HCT116 (cell line): ENCODE measurements at regions not wholly inside any gene's neighbourhood (a gene's known extent, or its start where the extent isn't known, plus 50 kb on each side); places are given as distances from the start of the nearest gene placed in this dataset.

Experiments used
- ATAC-seq: fragments of 200-7000 bp; cut with Tn5 transposase; 2 replicates; pipeline ENCODE4 v1.9.1; 2020; ENCODE audit warnings: mild to moderate bottlenecking, moderate library complexity
- BruUV-seq: library from RNA; stranded (reverse); fragments of 400-500 nt; replicated peaks from 2 replicates; lab custom pipeline; 2021; lab: Mats Ljungman, UMichigan
- CTCF ChIA-PET: fragments of 300-600 bp; sonication (Branson Sonifier 250); formaldehyde crosslinking; loops from one replicate; lab custom pipeline; 2021; ENCODE audit warnings: antibody characterized with exemption; lab: Charles Lee
- POLR2A ChIA-PET: fragments of 300-600, 350-600 bp; sonication (Branson Sonifier 250); formaldehyde crosslinking; loops from one replicate; lab custom pipeline; 2021; ENCODE audit warnings: antibody characterized with exemption; lab: Charles Lee
- RAD21 ChIA-PET, 2 experiments: fragments of 300-600 bp; sonication (Branson Sonifier 250); formaldehyde crosslinking; loops; one replicate each; lab custom pipeline; 2023; ENCODE audit warnings: low total read pairs in 2 of 2; ENCODE audit not compliant: uncharacterized antibody in 2 of 2, unreplicated experiment in 2 of 2, low non-redundant PET in 1 of 2; lab: Charles Lee
- DNase-seq: peaks from one replicate; pipeline ENCODE4 v3.0.0-alpha.2; 2010; ENCODE audit warnings: low read depth, low spot score
- H2AFZ ChIP-seq: fragments of 200-600 bp; shearing (Covaris generic), sonication (generic); 2 replicates; pipeline ENCODE4 v1.6.1; 2017; ENCODE audit warnings: low read depth, mixed run types, mixed read lengths, antibody characterized with exemption, low read length; ENCODE audit not compliant: poor library complexity, severe bottlenecking
- H3K27ac ChIP-seq: 2 replicates; pipeline ENCODE4 v1.5.1; 2012; ENCODE audit warnings: low read depth, low read length
- H3K27me3 ChIP-seq: fragments of 200-600 bp; sonication (generic); 2 replicates; pipeline ENCODE4 v1.6.1; 2016; ENCODE audit warnings: mixed run types, low read length, mixed read lengths; ENCODE audit not compliant: insufficient read depth
- H3K36me3 ChIP-seq, 2 experiments: fragments of 200-500 bp in 1 of 2; fragments of 200-600 bp in 1 of 2; sonication (Bioruptor generic) in 1 of 2; sonication (generic) in 1 of 2; 2 replicates each; pipeline versions ENCODE4 v1.5.1 to v1.6.1; 2014 to 2016; ENCODE audit warnings: low read length in 2 of 2, inconsistent platforms in 1 of 2, mixed read lengths in 1 of 2, mixed run types in 1 of 2; ENCODE audit not compliant: insufficient read depth in 2 of 2, control insufficient read depth in 1 of 2
- H3K4me1 ChIP-seq, 2 experiments: fragments of 200-600 bp in 1 of 2; sonication (generic) in 1 of 2; 2 replicates each; pipeline versions ENCODE4 v1.5.1 to v1.6.1; 2012 to 2017; ENCODE audit warnings: low read length in 2 of 2, inconsistent platforms in 1 of 2, mild to moderate bottlenecking in 1 of 2, mixed read lengths in 1 of 2, mixed run types in 1 of 2, moderate library complexity in 1 of 2; ENCODE audit not compliant: insufficient read depth in 2 of 2, control insufficient read depth in 1 of 2
- H3K4me2 ChIP-seq: fragments of 200-600 bp; sonication (generic); 2 replicates; pipeline ENCODE4 v1.6.1; 2017; ENCODE audit warnings: mixed run types, low read length, mixed read lengths
- H3K4me3 ChIP-seq, 2 experiments: fragments of 200-600 bp in 1 of 2; sonication (generic) in 1 of 2; replicated peaks in 1 of 2; 2 replicates each; pipeline ENCODE4 v1.5.1; 2011 to 2016; ENCODE audit warnings: low read length in 2 of 2, control low read depth in 1 of 2, low read depth in 1 of 2, mild to moderate bottlenecking in 1 of 2, mixed read lengths in 1 of 2, mixed run types in 1 of 2
- H3K79me2 ChIP-seq: fragments of 200-600 bp; sonication (generic); 2 replicates; pipeline ENCODE4 v1.6.1; 2017; ENCODE audit warnings: mild to moderate bottlenecking, mixed run types, low read length, moderate library complexity, mixed read lengths; ENCODE audit not compliant: insufficient read depth
- H3K9ac ChIP-seq: fragments of 200-600 bp; sonication (generic); 2 replicates; pipeline ENCODE4 v1.6.1; 2016; ENCODE audit warnings: low read length, mixed read lengths
- H3K9me2 ChIP-seq: fragments of 200-600 bp; sonication (generic), shearing (Covaris generic); 2 replicates; pipeline ENCODE4 v1.6.1; 2017; ENCODE audit warnings: mixed run types, mild to moderate bottlenecking, moderate library complexity; ENCODE audit not compliant: insufficient read depth
- H3K9me3 ChIP-seq, 2 experiments: fragments of 200-500 bp in 1 of 2; fragments of 200-600 bp in 1 of 2; sonication (Bioruptor generic) in 1 of 2; sonication (generic) in 1 of 2; 2 replicates each; pipeline ENCODE4 v1.6.1; 2014 to 2017; ENCODE audit warnings: low read length in 2 of 2, mixed read lengths in 2 of 2, inconsistent platforms in 1 of 2, low read depth in 1 of 2, mild to moderate bottlenecking in 1 of 2, mixed run types in 1 of 2, moderate library complexity in 1 of 2; ENCODE audit not compliant: control insufficient read depth in 1 of 2, insufficient read depth in 1 of 2
- H4K20me1 ChIP-seq: fragments of 200-600 bp; sonication (generic), shearing (Covaris generic); 2 replicates; pipeline ENCODE4 v1.6.1; 2017; ENCODE audit warnings: mixed run types, mild to moderate bottlenecking, moderate library complexity; ENCODE audit not compliant: insufficient read depth
- CEBPB ChIP-seq: IDR thresholded peaks from 2 replicates; pipeline ENCODE4 v1.6.1; 2012; ENCODE audit warnings: low read depth
- EZH2phosphoT487 ChIP-seq: fragments of 200-600 bp; IDR thresholded peaks from 2 replicates; pipeline ENCODE4 v1.6.1; 2018; ENCODE audit warnings: antibody characterized with exemption, borderline replicate concordance
- FOSL1 ChIP-seq: IDR thresholded peaks from 2 replicates; pipeline ENCODE4 v1.6.1; 2012; ENCODE audit warnings: low read depth
- RAD21 ChIP-seq: IDR thresholded peaks from 2 replicates; pipeline ENCODE4 v1.6.1; 2012; ENCODE audit warnings: low read depth, mild to moderate bottlenecking
- SRF ChIP-seq: IDR thresholded peaks from 2 replicates; pipeline ENCODE4 v1.6.1; 2012; ENCODE audit warnings: low read depth
- YY1 ChIP-seq: IDR thresholded peaks from 2 replicates; pipeline ENCODE4 v1.6.1; 2011; ENCODE audit warnings: low read length, low read depth, moderate library complexity, mild to moderate bottlenecking; ENCODE audit not compliant: insufficient replicate concordance; ENCODE audit errors: extremely low read depth
- ZNF274 ChIP-seq: fragments of 200-500 bp; sonication (Bioruptor generic); IDR thresholded peaks from 2 replicates; pipeline ENCODE4 v1.6.1; 2014; ENCODE audit warnings: mild to moderate bottlenecking, low read depth, low read length, inconsistent platforms
- intact Hi-C: fragments of 100-400 bp; cut with micrococcal nuclease; formaldehyde crosslinking; loops from 2 replicates; pipeline ENCODE4 v1.10.0; 2022
- TF ChIP-seq, protein P1 (sequence below): IDR thresholded peaks from 2 replicates; pipeline ENCODE4 v1.6.1; 2011; ENCODE audit warnings: mild to moderate bottlenecking, low read length, moderate library complexity; ENCODE audit not compliant: insufficient replicate concordance; ENCODE audit errors: extremely low read depth
- TF ChIP-seq, protein P2 (sequence below): IDR thresholded peaks from 2 replicates; pipeline ENCODE4 v1.6.1; 2012; ENCODE audit warnings: low read depth

DNA sequence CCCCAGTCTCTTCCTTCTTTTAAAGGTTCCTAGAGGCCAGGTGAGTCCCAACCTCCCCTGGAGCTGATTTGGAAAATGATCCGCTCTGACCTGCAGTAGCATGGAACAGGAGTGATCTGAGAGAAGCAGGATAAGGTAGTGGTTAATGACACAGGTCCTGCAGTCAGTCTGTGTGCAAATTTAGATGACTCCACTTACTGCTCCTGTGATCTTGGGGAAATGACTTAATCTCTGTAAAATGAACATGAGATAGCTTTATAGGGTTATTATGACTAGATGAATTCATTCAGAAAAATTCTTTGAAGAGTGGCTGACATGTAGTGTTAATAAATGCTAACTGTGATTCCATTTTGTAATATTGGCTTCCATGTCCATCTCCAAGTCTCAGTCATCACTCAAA is 374.9 kb upstream of the CAMK1G start (continued):
- TF ChIP-seq, protein P1, sequence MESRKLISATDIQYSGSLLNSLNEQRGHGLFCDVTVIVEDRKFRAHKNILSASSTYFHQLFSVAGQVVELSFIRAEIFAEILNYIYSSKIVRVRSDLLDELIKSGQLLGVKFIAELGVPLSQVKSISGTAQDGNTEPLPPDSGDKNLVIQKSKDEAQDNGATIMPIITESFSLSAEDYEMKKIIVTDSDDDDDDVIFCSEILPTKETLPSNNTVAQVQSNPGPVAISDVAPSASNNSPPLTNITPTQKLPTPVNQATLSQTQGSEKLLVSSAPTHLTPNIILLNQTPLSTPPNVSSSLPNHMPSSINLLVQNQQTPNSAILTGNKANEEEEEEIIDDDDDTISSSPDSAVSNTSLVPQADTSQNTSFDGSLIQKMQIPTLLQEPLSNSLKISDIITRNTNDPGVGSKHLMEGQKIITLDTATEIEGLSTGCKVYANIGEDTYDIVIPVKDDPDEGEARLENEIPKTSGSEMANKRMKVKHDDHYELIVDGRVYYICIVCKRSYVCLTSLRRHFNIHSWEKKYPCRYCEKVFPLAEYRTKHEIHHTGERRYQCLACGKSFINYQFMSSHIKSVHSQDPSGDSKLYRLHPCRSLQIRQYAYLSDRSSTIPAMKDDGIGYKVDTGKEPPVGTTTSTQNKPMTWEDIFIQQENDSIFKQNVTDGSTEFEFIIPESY = no peak
- TF ChIP-seq ZNF274 (no peak), CEBPB (no peak)
- TF ChIP-seq, all 23 proteins: peak for 0

DNA sequence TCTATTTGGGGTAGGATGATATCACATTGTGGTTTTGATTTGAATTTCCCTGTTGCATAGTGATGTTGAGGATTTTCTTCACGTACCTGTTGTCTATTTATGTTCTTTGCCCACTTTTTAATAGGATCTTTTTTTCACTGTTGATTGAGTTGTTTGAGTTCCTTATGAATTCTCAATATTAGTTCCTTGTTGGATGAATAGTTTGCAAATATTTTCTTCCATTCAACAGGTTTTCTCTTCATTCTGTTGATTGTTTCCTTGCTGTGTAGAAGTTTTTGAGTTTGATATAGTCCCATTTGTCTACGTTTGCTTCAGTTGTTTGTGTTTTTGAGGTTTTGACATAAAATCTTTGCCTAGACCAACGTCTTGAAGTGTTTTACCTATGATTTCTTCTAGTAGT is 369.5 kb upstream of the CAMK1G start:
- no TSS peak for BruUV-seq
- ATAC-seq (no peak), DNase-seq (no peak)
- intact Hi-C loops = no loop called here
- H3K36me3 ChIP-seq = no peaks in the 10 kb centered on the region
- no peak overlapping the region for H3K9ac ChIP-seq
- no peak for TF ChIP-seq FOSL1
- TF ChIP-seq RAD21 = no peak
- no peak for TF ChIP-seq EZH2phosphoT487
- TF ChIP-seq, protein P2, sequence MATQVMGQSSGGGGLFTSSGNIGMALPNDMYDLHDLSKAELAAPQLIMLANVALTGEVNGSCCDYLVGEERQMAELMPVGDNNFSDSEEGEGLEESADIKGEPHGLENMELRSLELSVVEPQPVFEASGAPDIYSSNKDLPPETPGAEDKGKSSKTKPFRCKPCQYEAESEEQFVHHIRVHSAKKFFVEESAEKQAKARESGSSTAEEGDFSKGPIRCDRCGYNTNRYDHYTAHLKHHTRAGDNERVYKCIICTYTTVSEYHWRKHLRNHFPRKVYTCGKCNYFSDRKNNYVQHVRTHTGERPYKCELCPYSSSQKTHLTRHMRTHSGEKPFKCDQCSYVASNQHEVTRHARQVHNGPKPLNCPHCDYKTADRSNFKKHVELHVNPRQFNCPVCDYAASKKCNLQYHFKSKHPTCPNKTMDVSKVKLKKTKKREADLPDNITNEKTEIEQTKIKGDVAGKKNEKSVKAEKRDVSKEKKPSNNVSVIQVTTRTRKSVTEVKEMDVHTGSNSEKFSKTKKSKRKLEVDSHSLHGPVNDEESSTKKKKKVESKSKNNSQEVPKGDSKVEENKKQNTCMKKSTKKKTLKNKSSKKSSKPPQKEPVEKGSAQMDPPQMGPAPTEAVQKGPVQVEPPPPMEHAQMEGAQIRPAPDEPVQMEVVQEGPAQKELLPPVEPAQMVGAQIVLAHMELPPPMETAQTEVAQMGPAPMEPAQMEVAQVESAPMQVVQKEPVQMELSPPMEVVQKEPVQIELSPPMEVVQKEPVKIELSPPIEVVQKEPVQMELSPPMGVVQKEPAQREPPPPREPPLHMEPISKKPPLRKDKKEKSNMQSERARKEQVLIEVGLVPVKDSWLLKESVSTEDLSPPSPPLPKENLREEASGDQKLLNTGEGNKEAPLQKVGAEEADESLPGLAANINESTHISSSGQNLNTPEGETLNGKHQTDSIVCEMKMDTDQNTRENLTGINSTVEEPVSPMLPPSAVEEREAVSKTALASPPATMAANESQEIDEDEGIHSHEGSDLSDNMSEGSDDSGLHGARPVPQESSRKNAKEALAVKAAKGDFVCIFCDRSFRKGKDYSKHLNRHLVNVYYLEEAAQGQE = no peak
- no peak for TF ChIP-seq YY1
- no peak for TF ChIP-seq ZNF274
- TF ChIP-seq SRF = no peak
- peaks cover 34% of the 10 kb centered on the region for H3K27me3 ChIP-seq
- H3K4me3 ChIP-seq = no peak overlapping the region
- no peak overlapping the region for H3K4me2 ChIP-seq
- no peaks in the 10 kb centered on the region for H3K9me3 ChIP-seq
- H2AFZ ChIP-seq = no peak overlapping the region
- no peaks in the 10 kb centered on the region for H3K9me2 ChIP-seq
- ChIA-PET RAD21 (no interaction called here), CTCF (no interaction called here), POLR2A (no interaction called here)
- no peak overlapping the region for H3K27ac ChIP-seq
- no peaks in the 10 kb centered on the region for H3K4me1 ChIP-seq
- no peaks in the 10 kb centered on the region for H4K20me1 ChIP-seq
- H3K79me2 ChIP-seq = no peaks in the 10 kb centered on the region
